HEK293T (cell line): ENCODE measurements at regions not wholly inside any gene's neighbourhood (a gene's known extent, or its start where the extent isn't known, plus 50 kb on each side); places are given as distances from the start of the nearest gene placed in this dataset.

Source experiments
- CTCF ChIA-PET: fragments of 350-600 bp; formaldehyde crosslinking; extraction: SDS; loops from one replicate; lab custom pipeline; 2021; ENCODE audit warnings: antibody characterized with exemption, inconsistent platforms; lab: Yijun Ruan, JAX
- POLR2A ChIA-PET: fragments of 350-600 bp; formaldehyde crosslinking; extraction: SDS; loops from one replicate; lab custom pipeline; 2020; ENCODE audit warnings: antibody characterized with exemption, inconsistent platforms; lab: Yijun Ruan, JAX
- DNase-seq: peaks from one replicate; pipeline ENCODE4 v3.0.0; 2012; ENCODE audit warnings: mixed read lengths; ENCODE audit errors: extremely low spot score
- ARNT ChIP-seq: fragments of 450-650 bp; IDR thresholded peaks from 2 replicates; pipeline ENCODE4 v1.6.1; 2017; ENCODE audit warnings: mild to moderate bottlenecking
- BHLHE40 ChIP-seq: fragments of 450-650 bp; IDR thresholded peaks from 2 replicates; pipeline ENCODE4 v1.6.1; 2016; ENCODE audit warnings: mild to moderate bottlenecking, moderate library complexity, borderline replicate concordance
- CTBP1 ChIP-seq: fragments of 450-650 bp; IDR thresholded peaks from 2 replicates; pipeline ENCODE4 v1.6.1; 2016; ENCODE audit warnings: borderline replicate concordance
- ELF4 ChIP-seq: fragments of 450-650 bp; IDR thresholded peaks from 2 replicates; pipeline ENCODE4 v1.6.1; 2017; ENCODE audit warnings: antibody characterized with exemption
- FOXA1 ChIP-seq: fragments of 450-650 bp; IDR thresholded peaks from 2 replicates; pipeline ENCODE4 v1.6.1; 2016; ENCODE audit warnings: mild to moderate bottlenecking
- FOXK2 ChIP-seq: fragments of 450-650 bp; IDR thresholded peaks from 2 replicates; pipeline ENCODE4 v1.6.1; 2016; ENCODE audit warnings: mild to moderate bottlenecking
- FOXM1 ChIP-seq: fragments of 450-650 bp; IDR thresholded peaks from 2 replicates; pipeline ENCODE4 v1.6.1; 2017; ENCODE audit warnings: mild to moderate bottlenecking, borderline replicate concordance
- HDGF ChIP-seq: fragments of 450-650 bp; IDR thresholded peaks from 2 replicates; pipeline ENCODE4 v1.6.1; 2017; ENCODE audit warnings: antibody characterized with exemption, borderline replicate concordance
- L3MBTL2 ChIP-seq: fragments of 450-650 bp; conservative IDR thresholded peaks from 2 replicates; pipeline ENCODE4 v1.6.1; 2016; ENCODE audit warnings: mild to moderate bottlenecking
- LEF1 ChIP-seq: fragments of 450-650 bp; IDR thresholded peaks from 2 replicates; pipeline ENCODE4 v1.6.1; 2017; ENCODE audit warnings: mild to moderate bottlenecking, borderline replicate concordance
- NFRKB ChIP-seq: fragments of 450-650 bp; IDR thresholded peaks from 2 replicates; pipeline ENCODE4 v1.6.1; 2016; ENCODE audit warnings: mild to moderate bottlenecking, moderate library complexity
- SP1 ChIP-seq: fragments of 450-650 bp; IDR thresholded peaks from 2 replicates; pipeline ENCODE4 v1.6.1; 2017
- SUZ12 ChIP-seq: fragments of 450-650 bp; IDR thresholded peaks from 2 replicates; pipeline ENCODE4 v1.6.1; 2016; ENCODE audit warnings: mild to moderate bottlenecking
- TARDBP ChIP-seq: fragments of 450-650 bp; IDR thresholded peaks from 2 replicates; pipeline ENCODE4 v1.6.1; 2016
- ZNF384 ChIP-seq: fragments of 450-650 bp; IDR thresholded peaks from 2 replicates; pipeline ENCODE4 v1.6.1; 2016
- TF ChIP-seq, protein P1 (sequence below): fragments of 450-650 bp; IDR thresholded peaks from 2 replicates; pipeline ENCODE4 v1.6.1; 2016

DNA sequence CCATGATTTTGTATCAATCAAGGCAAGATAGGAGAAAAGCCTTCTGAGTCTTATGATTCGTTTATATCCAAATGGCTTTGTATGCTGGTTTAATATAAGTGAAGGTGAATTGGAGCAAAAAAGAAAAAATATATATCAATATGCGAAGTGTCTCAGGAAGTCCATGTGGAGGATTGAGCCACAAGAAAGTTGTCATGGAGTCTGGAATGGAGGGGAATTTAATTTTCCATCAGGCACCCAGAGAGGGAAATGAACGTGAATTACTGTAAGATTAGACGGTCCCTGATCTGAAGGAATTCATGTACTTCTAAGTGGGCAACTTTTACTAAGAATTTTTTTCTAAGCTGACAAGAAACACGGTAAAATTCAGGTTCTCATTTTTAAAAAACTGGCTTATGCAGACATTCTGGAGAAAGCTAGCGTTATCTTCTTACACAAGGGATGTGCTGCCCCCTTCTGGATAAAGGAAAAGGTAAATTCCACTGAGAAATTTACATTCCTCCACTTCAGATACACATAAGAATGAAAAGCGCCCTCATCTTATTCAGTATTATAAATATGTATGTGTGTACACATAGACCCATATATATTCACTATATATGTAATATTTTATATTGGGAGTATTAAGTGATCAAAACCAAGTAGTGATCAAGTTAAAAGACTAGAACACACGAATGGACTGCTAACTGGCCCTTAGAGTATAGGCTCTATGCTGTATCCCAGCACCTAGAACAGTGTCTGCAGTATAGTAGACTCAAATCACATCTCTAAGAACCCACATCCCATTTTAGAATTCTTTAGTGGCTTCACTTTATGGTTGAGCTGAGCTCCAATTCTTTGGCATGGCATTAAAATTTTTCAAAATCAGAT lies 289.0 kb upstream of the TFPI start:
- ChIA-PET CTCF (interaction anchor here (0.8 to 2.2 kb wide), 7 partner anchors 18 to 344 kb away, joined by 3 to 8 read pairs (median 4); no protein-coding TSS in a partner anchor), POLR2A (no interaction called here)
- peak; percentile 28 for DNase-seq
- TF ChIP-seq FOXK2 (no peak), CTBP1 (no peak)

DNA sequence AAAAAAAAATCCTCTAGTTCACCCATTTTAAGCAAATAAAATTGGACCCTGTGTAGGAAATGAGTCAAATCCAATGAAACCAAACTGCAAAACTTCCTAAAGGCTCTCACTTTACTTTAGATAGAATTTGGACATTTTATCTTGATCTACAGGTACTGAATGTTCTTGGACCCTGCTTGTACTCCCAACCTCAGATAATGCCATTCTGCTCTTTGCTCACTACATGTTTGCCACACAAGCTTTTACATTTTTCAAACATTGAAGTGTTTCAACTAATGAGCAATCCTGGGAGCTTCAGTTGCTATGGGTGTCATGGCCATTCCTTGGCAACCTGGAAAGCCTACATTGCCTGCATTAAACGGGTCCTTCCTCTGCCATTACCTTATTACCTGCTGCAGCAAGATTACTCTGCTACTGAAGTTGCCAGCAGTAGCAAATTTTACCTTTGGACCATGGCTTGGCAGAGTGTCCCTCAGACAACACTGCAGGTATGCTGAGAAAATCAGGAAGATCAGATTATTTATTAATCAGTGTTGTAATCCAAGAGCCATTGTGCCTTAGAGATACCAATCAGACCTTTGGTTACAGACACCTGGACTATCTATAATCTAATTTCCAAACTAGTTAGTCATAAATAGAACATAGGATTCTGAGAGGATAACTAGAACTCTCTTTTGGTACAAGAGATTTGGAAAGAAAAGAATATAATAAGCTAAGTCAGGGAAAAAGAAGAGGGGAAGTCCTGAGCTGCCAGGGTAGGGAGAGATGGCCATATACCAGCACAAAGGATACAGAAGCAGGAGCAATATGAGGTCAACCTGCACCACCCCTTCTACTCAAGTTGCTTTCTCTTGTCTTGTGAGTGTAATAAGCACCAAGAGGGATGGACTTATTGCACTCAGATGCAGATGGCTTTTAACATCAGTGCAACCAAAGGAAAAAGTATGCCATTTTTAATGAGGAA lies 293.3 kb upstream of the TFPI start:
- TF ChIP-seq ARNT (no peak), HDGF (no peak), ZNF384 (no peak), FOXM1 (no peak), ELF4 (no peak), NFRKB (no peak), SP1 (no peak), LEF1 (no peak), FOXK2 (no peak), FOXA1 (no peak), BHLHE40 (no peak), L3MBTL2 (no peak), SUZ12 (no peak), CTBP1 (no peak), TARDBP (no peak)
- TF ChIP-seq, protein P1, sequence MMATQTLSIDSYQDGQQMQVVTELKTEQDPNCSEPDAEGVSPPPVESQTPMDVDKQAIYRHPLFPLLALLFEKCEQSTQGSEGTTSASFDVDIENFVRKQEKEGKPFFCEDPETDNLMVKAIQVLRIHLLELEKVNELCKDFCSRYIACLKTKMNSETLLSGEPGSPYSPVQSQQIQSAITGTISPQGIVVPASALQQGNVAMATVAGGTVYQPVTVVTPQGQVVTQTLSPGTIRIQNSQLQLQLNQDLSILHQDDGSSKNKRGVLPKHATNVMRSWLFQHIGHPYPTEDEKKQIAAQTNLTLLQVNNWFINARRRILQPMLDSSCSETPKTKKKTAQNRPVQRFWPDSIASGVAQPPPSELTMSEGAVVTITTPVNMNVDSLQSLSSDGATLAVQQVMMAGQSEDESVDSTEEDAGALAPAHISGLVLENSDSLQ, result no peak
- ChIA-PET CTCF (interaction anchor here (1.4 kb wide), 1 partner anchor 348 kb away, joined by 3 read pairs; no protein-coding TSS in a partner anchor), POLR2A (no interaction called here)
- no peak for DNase-seq

- no peak for DNase-seq
- no peak for TF ChIP-seq ARNT
- TF ChIP-seq ZNF384, result no peak
- no peak for TF ChIP-seq L3MBTL2
- TF ChIP-seq FOXM1, result no peak
- TF ChIP-seq LEF1, result no peak
- TF ChIP-seq HDGF, result no peak
- no peak for TF ChIP-seq FOXK2
- TF ChIP-seq SUZ12, result no peak
- ChIA-PET CTCF (no interaction called here), POLR2A (no interaction called here)
These were observed 297.8 kb upstream of the TFPI start for GRCh38 chr2:187851955-187852561.

DNA sequence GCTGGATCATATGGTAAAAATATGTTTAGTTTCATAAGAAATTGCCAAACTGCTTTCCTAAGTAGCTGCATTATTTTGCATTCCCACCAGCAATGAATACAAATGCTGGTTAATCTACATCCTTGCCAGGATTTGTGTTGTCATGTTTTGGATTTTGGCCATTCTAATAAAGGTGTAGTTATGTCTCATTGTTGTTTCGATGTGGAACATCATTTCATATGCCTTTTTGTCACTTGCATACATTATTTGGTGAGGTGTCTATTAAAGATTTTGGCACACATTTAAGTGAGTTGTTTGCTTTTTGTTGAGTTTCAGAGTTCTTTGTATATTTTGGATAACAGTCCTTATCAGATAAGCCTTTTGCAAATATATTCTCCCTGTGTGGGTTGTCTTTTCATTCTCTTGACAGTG lies 299.2 kb upstream of the TFPI start:
- ChIA-PET POLR2A (no interaction called here), CTCF (no interaction called here)

DNA sequence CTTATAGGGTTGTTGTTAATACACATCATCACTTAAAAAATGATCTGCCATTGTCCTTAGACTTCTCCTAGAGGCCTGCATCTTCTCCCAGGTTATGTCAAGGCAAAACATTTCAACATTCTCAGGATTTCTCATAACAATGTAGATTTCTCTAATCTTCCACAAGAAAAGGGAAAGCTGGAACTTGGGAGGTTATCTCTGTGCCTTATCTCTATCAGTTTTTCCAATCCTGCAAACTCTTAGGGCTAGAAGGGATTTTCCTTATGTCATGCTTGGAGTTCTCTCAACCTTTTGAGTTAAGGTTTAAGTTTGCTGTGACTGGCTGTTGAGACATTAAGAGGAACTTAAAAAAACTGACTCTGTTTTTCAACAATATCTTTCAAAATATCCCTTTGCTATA lies 300.6 kb upstream of the TFPI start:
- ChIA-PET CTCF (no interaction called here), POLR2A (no interaction called here)
- DNase-seq, result no peak
- no peak for TF ChIP-seq LEF1

More for the DNA sequence above, 299.2 kb upstream of the TFPI start:
- no peak for DNase-seq
- TF ChIP-seq, protein P1, result no peak
- TF ChIP-seq LEF1 (no peak), CTBP1 (no peak), ARNT (no peak), HDGF (no peak), FOXK2 (no peak), SUZ12 (no peak), FOXA1 (no peak), BHLHE40 (no peak), NFRKB (no peak), TARDBP (no peak), FOXM1 (no peak), ZNF384 (no peak)

DNA sequence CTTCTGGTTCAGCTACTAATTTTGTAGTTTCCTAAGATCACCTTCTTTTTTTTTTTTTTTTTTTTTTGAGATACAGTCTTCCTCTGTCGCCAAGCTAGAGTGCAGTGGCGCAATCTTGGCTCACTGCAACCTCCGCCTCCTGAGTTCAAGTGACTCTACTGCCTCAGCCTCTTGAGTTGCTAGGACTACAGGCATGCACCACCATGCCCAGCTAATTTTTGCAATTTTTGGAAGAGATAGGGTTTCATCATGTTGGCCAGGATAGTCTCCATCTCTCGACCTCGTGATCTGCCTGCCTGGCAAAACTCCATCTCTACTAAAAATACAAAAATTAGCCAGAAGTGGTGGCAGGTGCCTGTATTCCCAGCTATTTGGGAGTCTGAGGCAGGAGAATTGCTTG lies 301.5 kb upstream of the TFPI start:
- no peak for DNase-seq
- CTCF ChIA-PET, result interaction anchor here (0.7 to 0.8 kb wide), 3 partner anchors 11 to 1128 kb away, joined by 3 to 4 read pairs (median 3); no protein-coding TSS in a partner anchor
- POLR2A ChIA-PET, result no interaction called here
- TF ChIP-seq ELF4 (no peak), L3MBTL2 (no peak), FOXM1 (no peak), LEF1 (no peak), SP1 (no peak), CTBP1 (no peak), FOXA1 (no peak)
- TF ChIP-seq, protein P1, result no peak
